Stimulated activated CD4-positive, alpha-beta T cell treated with anti-CD3 and anti-CD28 coated beads, Interleukin-2, amount 100 ng/mL, for 24 hours (primary cell): ENCODE measurements at regions not wholly inside any gene's neighbourhood (a gene's known extent, or its start where the extent isn't known, plus 50 kb on each side); places are given as distances from the start of the nearest gene placed in this dataset.
"Not testable (repeated sequence)": the region's sequence is repeated elsewhere in the genome, so short reads cannot be mapped to it uniquely, and the experiment has no call there.

Source experiments
- DNase-seq, 2 donors: peaks; one replicate each; pipeline ENCODE4 v3.0.0-alpha.2; 2020

DNA sequence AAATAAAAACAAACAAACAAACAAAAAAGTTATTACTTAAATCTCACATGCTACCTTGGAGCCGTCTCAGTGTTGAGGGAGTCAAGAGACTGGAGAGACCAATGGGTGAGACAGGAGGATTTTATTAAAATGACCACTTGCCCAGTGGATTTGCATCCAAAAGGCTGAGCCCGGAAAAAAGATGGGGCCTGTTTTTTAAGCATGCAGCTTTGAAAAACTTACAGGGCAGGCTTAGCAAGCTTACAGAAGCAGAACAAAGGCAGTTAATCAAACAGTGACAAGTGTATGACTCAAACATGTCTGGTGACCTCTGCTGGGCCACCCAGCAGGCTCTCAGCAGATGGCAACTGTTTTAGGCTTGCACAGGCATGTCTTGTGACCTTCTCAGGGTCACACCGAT lies 82.5 kb downstream of the POTEH start:
- not testable (repeated sequence) for DNase-seq

DNA sequence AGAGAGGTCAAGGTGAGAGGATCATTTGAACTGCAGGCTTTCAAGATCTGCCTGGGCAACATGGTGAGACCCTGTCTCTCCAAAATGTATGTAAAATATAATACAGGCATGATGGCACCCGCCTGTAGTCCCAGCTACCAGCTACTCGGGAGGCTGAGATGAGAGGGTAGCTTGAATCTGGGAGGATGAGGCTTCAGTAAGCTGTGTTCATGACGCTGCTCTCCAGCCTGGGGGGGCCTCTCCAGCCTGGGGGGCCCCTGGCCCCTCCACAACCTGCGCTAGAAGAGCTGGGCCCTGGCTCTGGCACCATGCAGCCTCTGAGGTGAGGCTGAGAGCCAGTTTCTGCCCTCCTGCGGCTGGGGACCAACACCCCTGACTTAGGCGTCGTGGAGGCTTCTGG lies 85.3 kb downstream of the POTEH start:
- DNase-seq, result not testable (repeated sequence)

DNA sequence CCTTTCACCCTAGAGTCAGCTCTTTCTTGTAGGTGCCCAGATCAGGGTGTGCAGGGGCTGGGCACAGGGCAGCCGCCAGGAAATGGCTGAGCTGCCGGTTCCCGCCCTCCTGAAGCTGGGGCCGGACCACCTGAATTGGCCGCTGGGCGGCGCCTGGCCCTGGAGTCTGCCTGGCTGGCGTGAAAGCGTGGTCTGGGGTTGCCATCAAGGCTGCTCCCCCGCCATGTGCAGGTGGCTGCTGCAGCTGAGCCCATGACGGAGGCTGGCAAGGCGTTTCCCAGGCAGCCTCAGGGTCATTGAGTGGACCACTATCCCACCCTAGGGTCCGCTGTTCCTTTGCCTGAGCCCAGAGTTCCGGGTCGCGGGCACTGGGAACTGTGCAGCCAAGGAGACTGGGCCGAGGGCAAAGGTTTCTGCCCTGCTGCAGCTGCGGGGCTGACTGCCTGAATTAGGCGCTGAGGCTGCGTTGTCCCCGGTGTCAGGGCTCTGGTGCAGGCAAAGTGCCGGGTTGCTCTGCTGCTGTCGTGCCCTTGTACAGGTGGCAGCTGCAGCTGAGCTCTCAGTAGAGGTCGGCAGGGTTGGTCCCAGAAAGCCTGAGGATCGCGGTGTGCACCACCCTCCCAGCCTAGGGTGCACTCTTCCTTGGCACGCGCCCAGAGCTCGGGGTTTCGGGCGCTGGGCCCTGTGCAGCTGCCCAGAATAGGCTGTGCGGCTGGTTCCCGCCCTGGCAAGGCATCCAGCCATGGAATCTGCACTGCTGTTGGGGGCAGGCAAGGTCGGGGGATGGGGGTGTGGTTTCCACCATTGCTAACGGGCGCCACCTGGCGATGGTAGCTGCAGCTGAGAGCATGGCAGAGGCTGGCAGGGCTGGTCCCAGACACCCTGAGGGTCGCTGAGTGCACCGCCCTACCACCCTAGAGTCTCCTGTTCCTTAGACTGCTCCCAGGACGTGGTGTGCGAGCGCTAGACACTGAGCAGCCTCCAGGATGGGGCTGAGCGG lies 86.1 kb downstream of the POTEH start:
- not testable (repeated sequence) for DNase-seq

DNA sequence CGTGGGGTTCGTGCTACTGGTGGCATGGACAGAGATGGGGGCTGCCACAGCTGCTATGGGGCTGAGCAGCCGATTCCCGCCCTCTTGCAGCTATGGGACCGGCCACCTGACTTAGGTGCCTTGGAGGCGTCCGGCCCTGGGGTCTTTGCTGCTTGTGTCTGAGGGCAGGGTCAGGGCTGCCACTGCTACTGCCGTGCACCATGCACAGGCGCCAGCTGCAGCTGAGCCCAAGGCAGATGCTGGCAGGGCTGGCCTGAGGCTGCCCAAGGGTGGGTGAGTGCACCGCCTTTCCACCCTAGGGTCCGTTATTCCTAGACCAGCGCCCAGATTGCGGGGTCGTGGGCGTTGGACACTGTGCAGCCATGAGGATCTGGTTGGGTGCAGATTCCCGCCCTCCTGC lies 86.9 kb downstream of the POTEH start:
- not testable (repeated sequence) for DNase-seq

DNA sequence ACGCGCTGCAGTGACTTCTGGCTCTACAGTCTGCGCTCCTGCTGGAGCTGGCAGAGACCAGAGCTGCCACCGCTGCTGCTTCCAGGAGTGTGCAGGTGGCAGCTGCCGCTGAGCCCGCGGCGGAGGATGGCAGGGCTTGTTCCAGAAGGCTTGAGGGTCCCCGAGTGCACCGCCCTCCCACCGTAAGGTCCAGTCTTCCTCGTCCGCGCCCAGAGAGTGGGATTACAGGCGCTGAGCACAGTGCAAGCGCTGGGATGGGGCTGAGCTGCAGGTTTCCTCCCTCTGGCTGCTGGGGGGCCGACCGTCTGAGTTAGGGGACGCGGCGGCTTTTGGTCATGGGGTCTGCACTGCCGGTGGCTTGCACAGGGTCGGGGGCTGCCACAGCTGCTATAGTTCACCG lies 87.3 kb downstream of the POTEH start:
- DNase-seq, result not testable (repeated sequence)

DNA sequence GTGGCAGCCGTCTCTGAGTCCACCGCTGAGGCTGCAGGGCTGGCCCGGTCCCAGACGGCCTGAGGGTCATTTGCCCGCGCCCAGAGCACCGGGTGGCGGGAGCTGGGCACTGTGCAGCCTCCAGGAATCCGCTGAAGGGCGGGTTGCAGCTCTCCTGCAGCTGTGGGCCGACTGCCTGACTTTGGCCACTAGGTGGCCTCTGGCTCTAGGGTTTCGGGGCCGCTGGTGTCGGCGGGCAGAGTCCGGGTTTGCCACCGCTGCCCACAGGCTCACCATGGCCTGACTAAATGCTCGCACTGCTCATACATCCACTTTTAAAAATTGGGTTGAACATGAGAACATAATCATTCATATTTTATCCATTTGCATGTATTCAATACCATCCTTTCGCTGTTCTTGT lies 87.7 kb downstream of the POTEH start:
- DNase-seq, result not testable (repeated sequence)

DNA sequence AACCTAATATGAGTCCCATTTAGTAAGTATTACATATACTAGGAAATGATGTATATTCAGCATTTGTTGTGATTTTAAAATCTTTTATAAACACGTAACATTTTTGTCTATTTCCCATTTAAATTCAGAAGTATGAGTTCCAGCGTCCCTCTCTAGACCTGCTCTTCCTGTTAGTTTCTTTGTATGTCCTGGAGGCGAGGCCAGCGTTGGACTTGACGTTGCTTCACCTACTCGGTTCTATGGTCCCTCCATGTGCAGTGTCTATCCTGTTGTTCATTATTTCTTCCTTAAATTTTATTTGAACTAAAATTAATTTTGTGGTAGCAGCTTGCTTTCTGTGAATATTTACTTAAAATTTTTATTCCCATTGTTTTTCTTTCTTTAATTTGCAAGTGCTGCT lies 88.5 kb downstream of the POTEH start:
- not testable (repeated sequence) for DNase-seq

DNA sequence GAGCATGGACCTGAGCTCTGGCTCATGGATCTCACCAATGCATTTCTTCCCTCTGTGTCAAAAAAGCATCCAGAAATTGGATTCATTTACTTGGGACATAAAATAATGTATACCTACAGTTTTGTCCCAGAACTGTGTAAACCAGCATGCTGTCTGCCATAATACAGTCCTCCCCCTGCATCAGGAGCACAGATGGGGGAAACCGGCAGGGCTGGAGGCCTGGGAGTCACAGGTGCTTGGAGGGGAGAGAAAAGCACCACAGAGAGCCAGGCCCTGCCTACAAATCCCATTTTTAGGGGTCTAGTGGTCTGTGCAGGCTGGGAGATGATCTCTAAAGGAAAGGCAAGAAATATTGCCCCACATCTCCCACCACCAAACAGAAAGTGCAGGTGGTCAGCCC lies 91.8 kb downstream of the POTEH start:
- not testable (repeated sequence) for DNase-seq

DNA sequence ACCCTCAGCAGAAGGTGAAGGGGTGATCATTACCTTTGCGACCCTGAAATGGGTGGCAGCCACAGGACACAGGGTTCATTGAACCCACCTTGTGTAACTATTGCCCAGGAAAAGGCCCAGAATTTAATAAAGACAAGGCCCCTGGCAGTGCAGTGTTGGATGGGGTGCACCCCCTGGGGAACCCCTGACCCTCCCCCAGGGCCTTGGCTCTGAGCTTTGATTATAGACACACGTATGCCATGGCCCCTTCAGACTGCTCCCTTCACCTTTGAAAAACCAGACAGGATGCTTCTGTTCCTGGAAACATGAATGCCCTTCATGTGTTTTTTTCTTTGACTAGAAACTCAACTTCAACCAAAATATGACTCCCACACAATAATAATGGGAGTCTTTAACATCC lies 93.1 kb downstream of the POTEH start:
- DNase-seq, result not testable (repeated sequence)

DNA sequence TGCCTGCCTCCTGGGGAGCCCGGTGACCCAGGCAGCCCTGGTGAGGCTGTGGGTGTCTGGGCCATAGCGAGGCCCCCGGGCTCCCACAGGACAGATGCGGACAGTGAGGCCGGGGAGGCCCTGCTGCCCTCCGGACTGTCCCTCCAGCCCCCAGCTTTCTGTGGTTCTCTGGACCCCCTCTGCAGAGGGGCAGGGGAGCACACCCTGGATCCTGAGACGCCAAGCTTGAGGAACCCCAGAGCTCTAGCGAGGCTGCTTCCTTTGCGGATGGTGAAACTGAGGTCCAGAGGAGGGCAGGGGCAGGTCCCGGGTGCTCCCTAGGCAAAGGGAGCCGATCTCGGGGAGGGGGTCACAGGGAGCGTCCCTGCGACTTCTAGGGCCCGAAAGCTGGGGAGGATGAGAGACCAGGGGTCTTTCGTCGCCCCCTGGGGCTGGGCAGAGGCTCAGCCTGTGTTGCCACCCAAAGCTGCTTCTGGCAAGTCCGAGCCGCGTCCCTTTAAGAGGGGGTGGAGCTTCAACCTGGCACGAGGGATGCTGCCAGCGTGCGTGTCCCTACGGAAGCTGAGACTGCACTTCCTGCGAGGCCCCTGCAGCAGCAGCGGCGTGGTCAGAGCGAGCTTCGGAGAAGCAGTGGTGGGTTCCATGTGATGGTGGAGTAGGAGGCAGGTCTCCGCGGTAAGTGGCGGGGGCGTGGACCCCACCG lies 94.7 kb downstream of the POTEH start:
- not testable (repeated sequence) for DNase-seq

DNA sequence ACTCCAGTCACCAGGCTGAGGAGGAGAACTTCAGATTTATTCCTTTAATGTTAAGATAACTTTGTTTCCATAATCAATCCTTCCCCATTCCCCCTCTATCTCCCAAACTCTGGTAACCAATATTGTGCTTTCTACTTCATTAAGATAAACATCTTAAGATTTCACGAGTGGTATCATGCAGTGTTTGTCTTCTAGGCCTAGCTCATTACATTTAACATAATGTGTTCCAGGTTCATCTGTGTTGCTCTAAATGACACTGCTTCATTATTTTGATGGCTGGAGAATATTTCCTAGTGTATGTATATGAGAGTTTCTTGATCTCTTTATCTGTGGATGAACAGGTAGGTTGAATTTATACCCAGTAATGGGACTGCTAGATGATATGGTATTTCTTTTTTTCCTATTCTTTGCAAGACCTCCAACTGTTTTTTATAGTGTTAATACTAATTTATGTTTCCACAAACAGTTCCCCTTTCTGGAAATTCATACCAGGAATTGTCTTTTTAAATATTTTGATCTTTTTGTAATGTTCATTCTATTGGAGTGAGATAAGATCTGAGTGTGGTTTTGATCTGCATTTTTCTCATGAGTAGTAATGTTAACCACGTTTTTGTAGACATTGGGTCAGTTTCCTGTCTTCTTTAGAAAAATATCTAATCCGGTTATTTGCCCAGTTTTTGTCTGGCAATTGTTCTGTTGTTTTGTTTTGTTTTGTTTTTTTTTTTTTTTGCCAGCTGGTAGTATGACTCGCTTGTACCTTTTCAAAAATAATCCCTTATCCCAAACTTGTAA lies 97.3 kb downstream of the POTEH start:
- not testable (repeated sequence) for DNase-seq

DNA sequence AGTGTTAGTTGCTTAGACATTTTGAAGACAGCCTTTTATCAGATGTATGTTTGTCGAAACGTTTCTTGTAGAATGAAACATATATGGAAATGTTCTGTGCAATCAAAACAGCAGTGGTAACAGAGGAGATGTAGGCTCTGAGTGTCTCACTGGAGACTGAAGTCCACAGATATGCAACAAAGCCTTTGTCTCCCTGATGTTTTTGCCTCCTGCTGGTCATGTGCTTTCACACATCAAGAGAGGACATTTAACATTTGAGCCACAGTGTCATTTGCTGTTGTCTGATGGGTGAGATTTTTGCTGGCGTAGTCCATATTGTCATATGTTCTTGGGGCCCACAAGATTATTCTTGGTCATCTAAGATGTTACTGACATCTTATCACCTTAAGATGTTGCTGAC lies 101.7 kb downstream of the POTEH start:
- not testable (repeated sequence) for DNase-seq

DNA sequence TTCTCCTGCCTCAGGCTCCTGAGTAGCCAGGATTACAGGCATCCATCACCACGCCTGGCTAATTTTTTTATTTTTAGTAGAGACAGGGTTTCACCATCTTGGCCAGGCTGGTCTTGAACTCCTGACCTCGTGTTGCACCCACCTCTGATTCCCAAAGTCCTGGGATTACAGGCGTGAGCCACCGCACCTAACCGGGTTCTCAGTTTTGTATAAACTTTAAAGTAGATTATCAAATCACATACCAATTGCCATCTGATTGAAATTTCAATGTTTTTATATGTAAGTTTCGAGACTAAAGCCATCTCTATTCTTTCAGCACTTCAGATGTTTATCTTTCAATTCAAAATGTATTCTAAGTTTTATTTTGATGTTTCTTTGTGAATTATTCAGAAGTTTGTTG lies 110.1 kb downstream of the POTEH start:
- not testable (repeated sequence) for DNase-seq

DNA sequence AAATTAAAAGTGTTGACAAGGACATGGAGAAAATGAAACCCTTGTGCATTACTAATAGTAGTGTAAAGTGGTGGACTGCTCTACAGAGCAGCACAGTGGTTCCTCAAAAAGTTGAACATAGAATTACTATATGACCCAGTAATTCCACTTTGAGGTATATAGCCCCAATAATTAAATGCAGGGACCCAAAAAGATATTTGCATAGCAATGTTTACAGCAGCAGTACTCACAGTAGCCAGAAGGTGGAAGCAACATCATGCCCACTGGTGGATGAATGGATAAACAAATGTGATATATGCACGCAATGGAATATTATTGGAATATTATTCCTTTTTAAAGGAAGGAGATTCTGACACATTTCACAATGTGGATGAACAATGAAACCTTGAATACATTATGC lies 121.3 kb downstream of the POTEH start:
- not testable (repeated sequence) for DNase-seq

DNA sequence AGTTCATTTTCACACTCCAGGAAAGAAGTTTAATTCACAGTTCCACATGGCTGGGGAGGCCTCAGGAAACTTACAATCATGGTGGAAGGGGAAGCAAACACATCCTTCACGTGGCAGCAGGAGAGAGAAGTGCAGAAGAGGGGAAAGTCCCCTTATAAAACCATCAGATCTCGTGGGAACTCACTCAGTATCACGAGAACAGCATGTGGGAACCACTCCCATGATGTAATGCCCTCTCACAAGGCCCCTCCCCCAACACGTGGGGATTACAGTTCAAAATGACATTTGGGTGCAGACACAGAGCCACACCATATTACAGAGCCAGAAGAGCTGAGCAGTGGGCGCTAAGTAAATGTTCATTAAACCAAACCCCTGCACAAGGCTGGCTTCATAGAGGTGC lies 126.0 kb downstream of the POTEH start:
- DNase-seq, result not testable (repeated sequence)

DNA sequence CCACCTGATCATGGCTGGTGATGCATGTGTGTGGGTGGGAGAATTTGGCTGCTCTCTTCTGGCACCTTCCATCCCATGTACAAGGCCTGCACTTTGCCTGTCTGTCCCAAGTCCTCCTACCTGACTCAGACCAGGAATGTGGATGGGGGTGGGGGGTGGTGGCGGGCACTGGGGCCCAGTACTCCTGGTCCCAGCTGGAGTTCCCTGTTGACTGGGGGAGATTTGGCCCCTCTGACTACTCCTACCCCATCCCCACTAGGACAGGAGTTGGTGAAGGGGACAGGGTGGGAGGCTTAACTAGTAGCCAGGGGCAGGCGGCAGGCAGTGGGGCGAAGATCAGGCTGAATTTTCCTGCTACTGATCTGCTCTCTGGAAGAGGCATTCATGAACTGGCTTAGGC lies 126.6 kb downstream of the POTEH start:
- not testable (repeated sequence) for DNase-seq

DNA sequence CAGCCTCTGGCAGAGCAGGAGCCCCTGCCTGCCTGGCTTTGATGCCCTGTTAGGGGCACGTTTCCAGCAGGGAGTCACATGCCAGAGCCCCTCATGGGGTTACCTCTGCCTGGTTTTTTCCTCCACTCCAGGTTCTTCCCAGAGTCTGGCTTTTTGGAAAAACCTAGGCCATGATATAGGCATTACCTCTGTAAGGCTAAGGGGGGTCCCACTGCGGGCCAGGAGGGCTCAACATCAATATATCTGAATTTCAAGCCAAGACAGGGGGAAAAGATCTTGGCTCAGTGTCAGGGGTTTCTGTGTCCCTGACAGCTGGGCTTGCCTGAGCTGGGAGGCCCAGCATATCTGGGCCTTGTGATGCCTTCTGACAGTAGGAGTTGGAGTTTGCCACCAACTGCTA lies 127.4 kb downstream of the POTEH start:
- not testable (repeated sequence) for DNase-seq

DNA sequence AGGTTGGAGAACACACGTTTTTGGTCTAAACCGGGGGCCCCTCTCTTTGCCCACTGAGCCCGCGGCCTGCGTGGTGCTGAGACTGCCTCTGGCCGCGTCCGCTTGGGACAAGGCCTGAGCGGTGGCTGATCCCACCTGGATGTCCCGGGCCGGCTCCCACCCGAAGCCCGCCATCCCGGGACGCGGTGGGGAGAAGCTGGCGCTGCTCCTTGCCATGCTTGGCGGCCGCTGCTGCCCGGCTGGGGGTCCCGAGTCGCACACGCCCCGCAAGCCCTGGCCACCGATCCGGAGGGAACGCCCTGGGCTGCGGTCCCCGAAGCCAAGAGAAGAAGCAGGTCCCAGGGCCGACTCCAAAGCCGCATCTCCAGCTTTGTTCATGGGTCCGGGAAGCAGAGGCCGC lies 130.1 kb downstream of the POTEH start:
- not testable (repeated sequence) for DNase-seq

DNA sequence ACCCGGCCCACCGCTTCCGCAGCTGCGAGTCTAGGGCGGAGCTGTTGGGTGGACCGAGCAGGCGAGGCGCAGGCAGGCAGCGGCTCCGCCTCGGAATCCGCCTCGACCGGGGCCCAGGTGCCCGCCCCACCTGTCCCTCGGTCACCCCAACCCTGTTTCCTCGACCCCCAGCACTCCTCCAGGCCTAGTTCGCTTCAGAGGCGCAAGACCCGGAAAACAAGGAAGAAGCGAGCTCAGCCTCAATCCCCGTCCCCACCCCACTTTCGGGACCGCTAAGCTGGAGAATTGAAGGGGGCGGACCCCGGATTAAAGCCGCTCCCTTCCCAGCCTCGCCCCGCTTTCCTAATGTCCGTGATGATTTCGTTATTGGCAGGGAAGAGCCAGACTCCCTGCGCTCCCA lies 131.3 kb downstream of the POTEH start:
- DNase-seq, result not testable (repeated sequence)

DNA sequence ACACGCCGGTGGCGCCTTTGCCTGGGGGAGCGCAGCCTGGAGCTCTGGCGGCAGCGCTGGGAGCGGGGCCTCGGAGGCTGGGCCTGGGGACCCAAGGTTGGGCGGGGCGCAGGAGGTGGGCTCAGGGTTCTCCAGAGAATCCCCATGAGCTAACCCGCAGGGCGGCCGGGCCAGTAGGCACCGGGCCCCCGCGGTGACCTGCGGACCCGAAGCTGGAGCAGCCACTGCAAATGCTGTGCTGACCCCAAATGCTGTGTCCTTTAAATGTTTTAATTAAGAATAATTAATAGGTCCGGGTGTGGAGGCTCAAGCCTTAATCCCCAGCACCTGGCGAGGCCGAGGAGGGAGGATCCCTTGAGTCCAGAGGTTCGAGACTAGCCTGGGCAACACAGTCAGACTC lies 132.2 kb downstream of the POTEH start:
- not testable (repeated sequence) for DNase-seq

DNA sequence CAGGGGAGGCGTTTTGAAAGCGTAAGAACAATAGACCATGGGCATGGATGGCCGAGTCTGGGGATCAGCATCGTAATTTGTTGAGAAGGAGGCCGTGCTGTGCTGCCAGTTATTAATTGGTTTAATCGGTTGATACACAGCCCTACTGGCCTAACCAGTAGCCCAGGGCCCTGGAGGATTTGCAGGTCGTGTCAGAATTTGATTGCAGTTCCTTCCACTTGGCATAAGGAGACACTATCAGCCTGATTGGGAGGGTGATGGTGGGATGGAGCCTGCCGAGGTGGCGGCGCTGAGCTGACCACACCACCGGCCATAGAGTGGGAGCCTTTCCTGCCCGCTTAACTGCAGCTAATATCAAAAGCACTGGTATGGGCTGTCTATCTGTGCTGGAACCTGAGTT lies 133.4 kb downstream of the POTEH start:
- DNase-seq, result not testable (repeated sequence)

DNA sequence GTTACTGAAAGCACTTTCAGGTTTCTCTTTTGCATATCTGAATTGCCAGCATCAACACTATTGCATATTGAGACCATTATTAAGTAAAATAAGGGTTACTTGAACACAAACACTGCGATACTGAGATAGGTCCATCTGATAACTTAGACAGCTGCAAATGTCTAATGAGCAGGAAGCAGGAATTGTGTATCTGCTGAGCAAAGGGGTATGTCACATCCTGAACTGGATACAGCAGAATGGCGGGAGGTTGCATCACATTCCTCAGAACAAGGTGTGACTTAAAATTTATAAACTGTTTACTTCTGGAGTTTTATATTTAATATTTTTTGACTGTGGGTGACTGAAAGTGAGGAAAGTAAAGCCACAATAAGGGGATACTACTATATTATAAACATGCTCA lies 142.4 kb downstream of the POTEH start:
- not testable (repeated sequence) for DNase-seq

DNA sequence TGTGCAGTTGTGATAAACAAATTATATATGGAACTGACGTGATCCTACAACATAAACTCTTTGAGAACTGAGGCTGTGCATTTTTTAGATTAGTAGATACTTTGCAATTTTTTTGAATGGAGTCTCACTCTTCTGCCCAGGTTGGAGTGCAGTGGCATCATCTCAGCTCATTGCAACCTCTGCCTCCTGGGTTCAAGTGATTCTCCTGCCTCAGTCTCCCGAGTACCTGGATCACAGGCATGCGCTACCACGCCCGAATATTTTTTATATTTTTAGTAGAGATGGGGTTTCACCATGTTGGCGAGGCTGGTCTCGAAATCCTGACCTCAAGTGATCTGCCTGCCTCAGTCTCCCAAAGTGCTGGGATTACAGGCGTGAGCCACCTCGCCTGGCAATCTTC lies 145.9 kb downstream of the POTEH start:
- DNase-seq, result not testable (repeated sequence)
